ENCODE measurements at regions not wholly inside any gene's neighbourhood (a gene's known extent, or its start where the extent isn't known, plus 50 kb on each side); places are given as distances from the start of the nearest gene placed in this dataset.

DNA sequence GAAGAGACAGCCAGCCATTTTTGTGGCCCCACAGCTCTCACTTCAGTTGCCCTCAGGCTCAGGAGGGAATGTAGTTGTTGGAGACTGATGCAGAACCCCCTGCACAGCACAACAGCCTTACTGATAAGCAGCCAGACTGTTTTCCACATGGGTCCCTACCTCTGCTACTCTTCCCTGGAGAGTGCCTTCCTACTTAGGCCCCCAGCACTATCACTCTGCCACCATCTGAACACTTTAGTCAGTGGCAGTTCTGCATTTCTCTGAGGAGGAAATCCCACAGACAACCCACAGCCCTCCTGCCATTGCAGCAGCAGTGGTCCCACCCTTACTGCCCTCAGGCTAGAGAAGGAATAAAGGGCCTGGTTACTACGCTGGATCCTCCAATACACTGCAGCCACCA lies 61.8 kb upstream of the PTPRD start:
- no peak for TF ChIP-seq POLR2A (IDR thresholded peaks at IDR 0.05)
- no peak for TF ChIP-seq POLR2AphosphoS5 (IDR thresholded peaks at IDR 0.05; ENCODE audit: insufficient read depth in 1 of 2, low read depth in 1 of 2)
- TF ChIP-seq, protein P1, sequence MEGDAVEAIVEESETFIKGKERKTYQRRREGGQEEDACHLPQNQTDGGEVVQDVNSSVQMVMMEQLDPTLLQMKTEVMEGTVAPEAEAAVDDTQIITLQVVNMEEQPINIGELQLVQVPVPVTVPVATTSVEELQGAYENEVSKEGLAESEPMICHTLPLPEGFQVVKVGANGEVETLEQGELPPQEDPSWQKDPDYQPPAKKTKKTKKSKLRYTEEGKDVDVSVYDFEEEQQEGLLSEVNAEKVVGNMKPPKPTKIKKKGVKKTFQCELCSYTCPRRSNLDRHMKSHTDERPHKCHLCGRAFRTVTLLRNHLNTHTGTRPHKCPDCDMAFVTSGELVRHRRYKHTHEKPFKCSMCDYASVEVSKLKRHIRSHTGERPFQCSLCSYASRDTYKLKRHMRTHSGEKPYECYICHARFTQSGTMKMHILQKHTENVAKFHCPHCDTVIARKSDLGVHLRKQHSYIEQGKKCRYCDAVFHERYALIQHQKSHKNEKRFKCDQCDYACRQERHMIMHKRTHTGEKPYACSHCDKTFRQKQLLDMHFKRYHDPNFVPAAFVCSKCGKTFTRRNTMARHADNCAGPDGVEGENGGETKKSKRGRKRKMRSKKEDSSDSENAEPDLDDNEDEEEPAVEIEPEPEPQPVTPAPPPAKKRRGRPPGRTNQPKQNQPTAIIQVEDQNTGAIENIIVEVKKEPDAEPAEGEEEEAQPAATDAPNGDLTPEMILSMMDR (IDR thresholded peaks at IDR 0.05) = no peak
- Histone ChIP-seq H3K36me3 (no peaks in the 10 kb centered on the region), H3K27me3 (no peaks in the 10 kb centered on the region), H3K27ac (no peak overlapping the region), H3K4me3 (no peak overlapping the region), H3K4me1 (no peaks in the 10 kb centered on the region), H3K9me3 (no peaks in the 10 kb centered on the region)
- no peak for DNase-seq (ENCODE audit: extremely low spot score in 2 of 2)
- intact Hi-C loops (cut with DNase I) = no loop called here

DNA sequence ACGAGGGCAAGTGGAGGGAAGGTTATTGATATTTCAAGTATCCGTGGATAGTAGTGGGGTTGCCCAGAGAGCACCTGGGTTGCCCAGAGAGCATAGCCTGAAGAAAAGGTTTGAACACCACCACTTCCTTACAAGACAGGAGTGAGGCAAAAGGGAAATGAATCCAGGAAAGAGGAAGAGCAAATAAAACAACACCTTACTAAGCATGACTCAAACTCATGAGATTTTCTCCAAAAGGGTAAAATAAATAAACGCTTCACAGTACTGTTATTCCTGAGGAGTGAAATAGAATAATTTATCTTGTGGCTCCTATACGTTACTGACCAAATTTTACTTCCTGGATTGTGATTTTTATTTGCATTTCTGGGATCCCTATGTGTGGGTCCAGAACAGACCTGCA lies 65.2 kb upstream of the PTPRD start:
- no peaks in the 10 kb centered on the region for H3K9me3 ChIP-seq
- no peaks in the 10 kb centered on the region for H3K27me3 ChIP-seq
- TF ChIP-seq POLR2AphosphoS5 (IDR thresholded peaks at IDR 0.05; ENCODE audit: insufficient read depth in 1 of 2, low read depth in 1 of 2) (no peak), POLR2A (IDR thresholded peaks at IDR 0.05) (no peak)
- TF ChIP-seq, protein P1 (IDR thresholded peaks at IDR 0.05) = no peak
- H3K27ac ChIP-seq = no peak overlapping the region
- no peaks in the 10 kb centered on the region for H3K4me1 ChIP-seq
- DNase-seq (ENCODE audit: extremely low spot score in 2 of 2) = no peak
- H3K4me3 ChIP-seq = no peak overlapping the region
- no peaks in the 10 kb centered on the region for H3K36me3 ChIP-seq
- intact Hi-C loops (cut with DNase I) = loop anchor here (5.0 kb wide), 1 partner anchor 1456 kb away; no protein-coding TSS in a partner anchor

DNA sequence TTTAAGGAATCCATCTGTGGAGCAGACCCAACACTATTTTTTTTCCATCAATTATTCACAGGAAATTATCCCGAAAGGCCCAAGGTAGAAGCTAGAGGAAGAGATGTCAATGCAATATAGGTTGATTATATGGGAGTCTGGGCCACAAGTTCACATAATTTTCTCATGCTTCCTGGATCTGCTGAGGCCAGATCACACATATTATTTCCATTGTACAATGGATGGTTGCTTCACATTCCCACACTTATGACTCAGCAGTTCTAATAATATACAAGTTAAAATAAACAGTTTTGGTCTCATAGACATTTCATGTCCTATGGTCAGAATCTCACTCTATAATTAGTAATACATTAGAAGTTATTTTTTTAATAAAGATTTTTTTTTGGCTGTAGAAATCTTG lies 66.0 kb upstream of the PTPRD start:
- intact Hi-C loops (cut with DNase I) = loop anchor here (5.0 kb wide), 1 partner anchor 1456 kb away; no protein-coding TSS in a partner anchor
- TF ChIP-seq POLR2AphosphoS5 (IDR thresholded peaks at IDR 0.05; ENCODE audit: insufficient read depth in 1 of 2, low read depth in 1 of 2) = no peak
- TF ChIP-seq, protein P1 (IDR thresholded peaks at IDR 0.05) = no peak
- TF ChIP-seq POLR2A (IDR thresholded peaks at IDR 0.05) = no peak
- Histone ChIP-seq H3K9me3 (no peaks in the 10 kb centered on the region), H3K36me3 (no peaks in the 10 kb centered on the region), H3K4me3 (no peak overlapping the region), H3K27me3 (no peaks in the 10 kb centered on the region), H3K27ac (no peak overlapping the region), H3K4me1 (no peaks in the 10 kb centered on the region)
- no peak for DNase-seq (ENCODE audit: extremely low spot score in 2 of 2)

DNA sequence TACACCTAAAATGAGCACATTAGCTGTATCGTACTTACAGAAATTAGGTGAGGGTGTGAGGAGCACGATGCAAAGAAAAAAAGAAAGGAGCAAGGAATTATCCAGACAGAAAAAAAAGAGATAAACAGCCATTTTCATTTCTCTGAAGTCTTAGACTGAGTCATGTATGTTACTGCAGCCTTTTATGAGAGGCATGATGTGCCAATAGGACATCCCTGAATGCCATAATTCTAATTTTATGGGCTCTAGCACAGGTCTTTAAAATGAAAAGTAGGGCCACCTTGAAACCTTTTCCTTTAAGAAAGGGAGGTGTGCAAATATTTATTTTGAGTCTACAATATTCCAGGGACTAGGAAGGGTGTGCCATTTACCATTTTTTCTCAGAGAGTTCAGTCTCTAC lies 74.1 kb upstream of the PTPRD start:
- Histone ChIP-seq H3K27me3 (no peaks in the 10 kb centered on the region), H3K4me1 (no peaks in the 10 kb centered on the region), H3K36me3 (no peaks in the 10 kb centered on the region), H3K27ac (no peak overlapping the region), H3K4me3 (no peak overlapping the region), H3K9me3 (no peaks in the 10 kb centered on the region)
- TF ChIP-seq, protein P1 (IDR thresholded peaks at IDR 0.05) = no peak
- no peak for TF ChIP-seq POLR2A (IDR thresholded peaks at IDR 0.05)
- DNase-seq (ENCODE audit: extremely low spot score in 2 of 2) = no peak
- intact Hi-C loops (cut with DNase I) = no loop called here

DNA sequence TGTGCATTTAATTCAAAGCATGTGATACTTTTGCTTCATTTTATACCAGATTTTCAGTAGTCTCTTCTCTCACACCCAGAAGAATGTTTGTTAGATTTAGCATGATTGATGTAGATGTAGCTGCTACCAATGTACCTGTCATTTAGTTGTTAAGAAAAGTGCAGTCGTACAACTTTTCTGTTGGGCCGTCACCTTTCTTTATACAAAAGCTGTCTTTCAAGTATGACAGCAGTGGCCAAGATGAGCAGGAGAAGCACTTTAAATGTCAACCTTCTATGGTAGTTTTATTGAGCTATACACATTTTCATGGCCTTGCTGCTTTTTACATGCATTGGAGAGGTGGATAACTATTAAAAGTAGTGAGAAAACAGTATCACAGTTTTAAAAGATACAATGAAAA lies 77.7 kb upstream of the PTPRD start:
- TF ChIP-seq, protein P1 (IDR thresholded peaks at IDR 0.05) = no peak
- TF ChIP-seq POLR2A (IDR thresholded peaks at IDR 0.05) = no peak
- no peak for TF ChIP-seq POLR2AphosphoS5 (IDR thresholded peaks at IDR 0.05; ENCODE audit: insufficient read depth in 1 of 2, low read depth in 1 of 2)
- Histone ChIP-seq H3K36me3 (no peaks in the 10 kb centered on the region), H3K4me1 (no peaks in the 10 kb centered on the region), H3K9me3 (no peaks in the 10 kb centered on the region), H3K27ac (no peak overlapping the region), H3K4me3 (no peak overlapping the region), H3K27me3 (no peaks in the 10 kb centered on the region)
- no peak for DNase-seq (ENCODE audit: extremely low spot score in 2 of 2)
- intact Hi-C loops (cut with DNase I) = no loop called here

Measured in vagina (tissue), 2 donors.